ENCODE measurements at regions not wholly inside any gene's neighbourhood (a gene's known extent, or its start where the extent isn't known, plus 50 kb on each side); places are given as distances from the start of the nearest gene placed in this dataset.
"Not testable (repeated sequence)": the region's sequence is repeated elsewhere in the genome, so short reads cannot be mapped to it uniquely, and the experiment has no call there.

- DNase-seq (ENCODE audit: low read depth): no peak
- in situ Hi-C loops (cut with HindIII; ENCODE audit: low pct_unique_long_range_greater_than_20kb, low sequenced_read_pairs): no loop called here
These were observed 72.1 kb upstream of the BMAL1 start for GRCh38 chr11:13205486-13205885.

- in situ Hi-C loops (cut with HindIII; ENCODE audit: low pct_unique_long_range_greater_than_20kb, low sequenced_read_pairs): no loop called here
- DNase-seq (ENCODE audit: low read depth): no peak
These were observed 71.4 kb upstream of the BMAL1 start for GRCh38 chr11:13206086-13206640.

DNA sequence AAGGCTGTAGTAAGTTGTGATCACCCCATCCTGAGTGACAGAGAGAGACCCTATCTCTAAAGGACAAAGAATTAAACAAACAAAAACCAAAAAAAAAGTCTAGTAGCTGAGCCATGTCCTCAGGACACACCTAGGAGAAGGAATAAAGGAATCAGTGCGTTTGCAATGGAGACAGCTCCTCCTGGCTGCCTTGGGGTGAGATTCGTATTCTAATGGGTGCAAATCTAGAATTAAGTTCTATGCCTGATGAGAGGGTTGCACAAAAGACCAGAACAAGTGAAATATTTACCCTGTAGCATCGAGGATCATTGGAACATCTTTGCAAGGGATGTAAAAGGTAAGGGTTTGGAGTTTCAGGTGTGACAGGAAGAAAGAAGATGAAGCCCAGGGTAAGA, 70.3 kb upstream of the BMAL1 start:
- DNase-seq (ENCODE audit: low read depth): no peak
- in situ Hi-C loops (cut with HindIII; ENCODE audit: low pct_unique_long_range_greater_than_20kb, low sequenced_read_pairs): no loop called here

- peak; percentile 41 for DNase-seq (ENCODE audit: low read depth)
- in situ Hi-C loops (cut with HindIII; ENCODE audit: low pct_unique_long_range_greater_than_20kb, low sequenced_read_pairs): no loop called here
These were observed 69.7 kb upstream of the BMAL1 start for GRCh38 chr11:13207665-13208594.

DNA sequence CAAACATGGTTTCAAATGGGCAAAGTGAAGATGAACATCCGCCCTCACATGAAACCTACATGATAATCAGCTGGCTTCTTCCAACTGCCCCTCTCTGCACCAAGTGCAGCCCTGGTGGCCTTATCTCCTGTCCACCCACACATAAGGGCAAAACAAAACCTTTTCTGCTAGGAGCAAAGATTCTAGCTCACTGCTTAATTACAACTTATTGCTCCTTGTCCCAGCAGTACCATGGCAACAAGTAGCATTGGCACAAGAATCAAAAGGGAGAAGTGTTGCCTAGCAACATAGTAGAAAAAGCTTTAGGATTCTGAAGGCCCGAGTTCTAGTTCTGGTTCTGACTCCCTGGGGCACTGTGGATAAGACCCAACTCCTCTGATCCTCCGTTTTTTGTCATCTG, 68.7 kb upstream of the BMAL1 start:
- no peak for DNase-seq (ENCODE audit: low read depth)
- in situ Hi-C loops (cut with HindIII; ENCODE audit: low pct_unique_long_range_greater_than_20kb, low sequenced_read_pairs): no loop called here

DNA sequence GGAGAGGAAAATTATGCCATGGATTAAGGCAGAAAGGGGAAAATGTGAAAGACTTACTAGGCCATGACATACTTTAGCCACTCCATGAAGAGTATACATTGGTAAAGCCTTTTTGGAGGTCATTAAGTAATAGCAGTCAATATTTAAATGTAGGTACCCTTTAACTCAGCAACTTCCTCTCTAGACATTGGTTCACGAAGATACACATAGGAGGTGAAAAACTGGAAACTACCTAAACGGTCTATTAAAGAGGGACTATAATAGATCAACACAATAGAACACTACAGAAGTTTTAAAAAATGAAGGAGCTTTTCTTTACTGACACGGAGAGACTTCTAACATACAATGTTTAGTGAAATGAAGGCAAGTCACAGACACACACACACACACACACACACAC, 68.2 kb upstream of the BMAL1 start:
- in situ Hi-C loops (cut with HindIII; ENCODE audit: low pct_unique_long_range_greater_than_20kb, low sequenced_read_pairs): no loop called here
- no peak for DNase-seq (ENCODE audit: low read depth)

DNA sequence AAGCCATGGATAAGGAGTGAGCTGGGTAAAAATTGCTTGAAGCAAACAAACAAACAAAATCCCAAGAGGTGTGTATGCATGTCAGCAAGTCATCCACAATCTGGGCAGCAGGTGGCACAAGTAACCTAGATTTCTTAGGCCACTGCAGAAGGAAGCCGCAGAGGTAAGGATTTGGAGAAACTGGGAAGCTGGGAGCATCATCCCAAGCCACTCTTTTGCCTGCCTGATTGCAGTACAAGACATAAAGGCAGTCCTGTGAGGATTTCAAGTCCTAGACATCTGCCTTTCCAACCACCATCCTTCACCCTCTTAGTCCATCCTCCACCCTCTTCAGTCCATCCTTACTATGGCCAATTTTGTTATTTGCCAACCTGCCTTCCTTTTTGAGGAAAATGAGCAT, 67.2 kb upstream of the BMAL1 start:
- in situ Hi-C loops (cut with HindIII; ENCODE audit: low pct_unique_long_range_greater_than_20kb, low sequenced_read_pairs): loop anchor here (10.0 kb wide), 1 partner anchor 54 kb away; no protein-coding TSS in a partner anchor
- DNase-seq (ENCODE audit: low read depth): peak; percentile 66

DNA sequence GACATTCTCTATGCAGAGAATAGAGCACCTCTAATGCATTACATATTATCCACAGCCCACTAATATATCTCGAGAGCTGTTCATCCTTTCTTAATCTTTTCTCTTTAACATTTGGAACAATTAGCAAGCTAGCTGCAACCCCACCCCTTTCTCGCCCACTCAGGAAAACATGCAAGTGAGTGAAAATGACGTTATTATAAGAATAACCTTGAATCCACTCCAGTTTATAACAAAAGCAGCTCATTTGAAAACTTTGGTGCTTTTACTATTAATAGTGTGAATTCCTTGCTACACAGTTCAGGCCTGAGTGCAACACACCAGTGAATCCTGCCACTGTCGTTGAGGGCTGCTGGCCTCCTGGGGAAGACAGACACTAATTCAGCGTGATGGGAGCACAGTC, 63.3 kb upstream of the BMAL1 start:
- in situ Hi-C loops (cut with HindIII; ENCODE audit: low pct_unique_long_range_greater_than_20kb, low sequenced_read_pairs): loop anchor here (10.0 kb wide), 1 partner anchor 51 kb away; no protein-coding TSS in a partner anchor
- DNase-seq (ENCODE audit: low read depth): no peak

GRCh38 chr11:13215149-13215548, 62.4 kb upstream of the BMAL1 start:
- in situ Hi-C loops (cut with HindIII; ENCODE audit: low pct_unique_long_range_greater_than_20kb, low sequenced_read_pairs): loop anchor here (10.0 kb wide), 1 partner anchor 50 kb away; no protein-coding TSS in a partner anchor
- peak; percentile 72 for DNase-seq (ENCODE audit: low read depth)

GRCh38 chr11:13216019-13216710, 61.4 kb upstream of the BMAL1 start:
- peak; percentile 96 for DNase-seq (ENCODE audit: low read depth)
- in situ Hi-C loops (cut with HindIII; ENCODE audit: low pct_unique_long_range_greater_than_20kb, low sequenced_read_pairs): loop anchor here (10.0 kb wide), 1 partner anchor 49 kb away; no protein-coding TSS in a partner anchor

GRCh38 chr11:13216711-13217075, 60.9 kb upstream of the BMAL1 start:
- in situ Hi-C loops (cut with HindIII; ENCODE audit: low pct_unique_long_range_greater_than_20kb, low sequenced_read_pairs): loop anchor here (10.0 kb wide), 1 partner anchor 48 kb away; no protein-coding TSS in a partner anchor

GRCh38 chr11:13218685-13219084, 58.9 kb upstream of the BMAL1 start:
- in situ Hi-C loops (cut with HindIII; ENCODE audit: low pct_unique_long_range_greater_than_20kb, low sequenced_read_pairs): loop anchor here (10.0 kb wide), 1 partner anchor 46 kb away; no protein-coding TSS in a partner anchor
- DNase-seq (ENCODE audit: low read depth): not testable (repeated sequence)

More at GRCh38 chr11:13216711-13217075, 60.9 kb upstream of the BMAL1 start:
- DNase-seq (ENCODE audit: low read depth): no peak

- no peak for DNase-seq (ENCODE audit: low read depth)
- in situ Hi-C loops (cut with HindIII; ENCODE audit: low pct_unique_long_range_greater_than_20kb, low sequenced_read_pairs): no loop called here
These were observed 57.4 kb upstream of the BMAL1 start for GRCh38 chr11:13220148-13220547.

DNA sequence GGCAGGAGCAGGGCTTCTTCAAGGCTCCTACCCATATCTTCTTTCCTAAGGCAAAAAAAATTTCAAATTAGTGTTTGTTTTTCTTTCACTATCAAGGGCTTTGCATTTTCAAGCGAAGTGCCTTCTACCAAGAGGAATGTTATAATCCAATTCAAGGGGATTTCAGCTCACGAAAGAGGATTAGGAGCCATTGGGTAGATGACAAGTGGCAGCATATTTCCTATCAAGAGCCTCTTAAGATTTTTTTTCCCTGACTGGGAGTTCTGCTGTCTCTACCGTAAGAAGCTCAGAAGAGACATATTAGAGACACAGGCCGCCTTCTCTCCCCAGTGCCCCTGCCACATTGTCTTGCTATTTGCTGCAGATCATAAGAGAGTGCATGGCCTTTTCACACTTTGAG, 55.9 kb upstream of the BMAL1 start:
- DNase-seq (ENCODE audit: low read depth): no peak
- in situ Hi-C loops (cut with HindIII; ENCODE audit: low pct_unique_long_range_greater_than_20kb, low sequenced_read_pairs): no loop called here

GRCh38 chr11:13222285-13222684, 55.3 kb upstream of the BMAL1 start:
- in situ Hi-C loops (cut with HindIII; ENCODE audit: low pct_unique_long_range_greater_than_20kb, low sequenced_read_pairs): no loop called here
- peak; percentile 59 for DNase-seq (ENCODE audit: low read depth)

GRCh38 chr11:13223112-13223511, 54.5 kb upstream of the BMAL1 start:
- DNase-seq (ENCODE audit: low read depth): no peak
- in situ Hi-C loops (cut with HindIII; ENCODE audit: low pct_unique_long_range_greater_than_20kb, low sequenced_read_pairs): no loop called here

GRCh38 chr11:13224324-13224723, 53.3 kb upstream of the BMAL1 start:
- in situ Hi-C loops (cut with HindIII; ENCODE audit: low pct_unique_long_range_greater_than_20kb, low sequenced_read_pairs): no loop called here

GRCh38 chr11:13225038-13226001, 52.3 kb upstream of the BMAL1 start:
- in situ Hi-C loops (cut with HindIII; ENCODE audit: low pct_unique_long_range_greater_than_20kb, low sequenced_read_pairs): no loop called here
- peak; percentile 68 for DNase-seq (ENCODE audit: low read depth)

More at GRCh38 chr11:13224324-13224723, 53.3 kb upstream of the BMAL1 start:
- no peak for DNase-seq (ENCODE audit: low read depth)
